GM23338 (cell line): ENCODE measurements at regions not wholly inside any gene's neighbourhood (a gene's known extent, or its start where the extent isn't known, plus 50 kb on each side); places are given as distances from the start of the nearest gene placed in this dataset.

Experiments used
- ATAC-seq: fragments of 200-7000 bp; cut with Tn5 transposase; 3 replicates; pipeline ENCODE4 v1.9.1; 2020
- DNase-seq: peaks from one replicate; pipeline ENCODE4 v3.0.0-alpha.2; 2015; ENCODE audit warnings: low spot score
- H2AFZ ChIP-seq: fragments of 200-600 bp; sonication (generic); 2 replicates; pipeline ENCODE4 v1.8.0; 2016; ENCODE audit warnings: antibody characterized with exemption, mild to moderate bottlenecking, moderate library complexity
- H3F3A ChIP-seq: fragments of 200-600 bp; sonication (generic); replicated peaks from 2 replicates; pipeline ENCODE4 v1.8.0; 2017; ENCODE audit warnings: antibody characterized with exemption, mixed run types, low read depth
- H3K27ac ChIP-seq: fragments of 200-600 bp; sonication (generic); 2 replicates; pipeline ENCODE4 v1.6.1; 2016; ENCODE audit warnings: low read depth
- H3K27me3 ChIP-seq: fragments of 200-600 bp; sonication (generic); 2 replicates; pipeline ENCODE4 v1.8.0; 2016; ENCODE audit warnings: mild to moderate bottlenecking, mixed run types, moderate library complexity; ENCODE audit not compliant: insufficient read depth
- H3K36me3 ChIP-seq: fragments of 200-600 bp; sonication (generic); 2 replicates; pipeline ENCODE4 v1.8.0; 2016; ENCODE audit warnings: mild to moderate bottlenecking; ENCODE audit not compliant: insufficient read depth
- H3K4me1 ChIP-seq: fragments of 200-600 bp; sonication (generic); 2 replicates; pipeline ENCODE4 v1.8.0; 2016; ENCODE audit warnings: mild to moderate bottlenecking, moderate library complexity; ENCODE audit not compliant: insufficient read depth
- H3K4me2 ChIP-seq: fragments of 200-600 bp; sonication (generic); 2 replicates; pipeline ENCODE4 v1.7.1; 2017; ENCODE audit warnings: mixed run types
- H3K4me3 ChIP-seq: fragments of 200-600 bp; sonication (generic); 2 replicates; pipeline ENCODE4 v1.6.1; 2016; ENCODE audit warnings: mixed run types
- H3K79me2 ChIP-seq: fragments of 200-600 bp; sonication (generic); replicated peaks from 2 replicates; pipeline ENCODE4 v1.8.0; 2017; ENCODE audit warnings: mild to moderate bottlenecking; ENCODE audit not compliant: insufficient read depth
- H3K9me2 ChIP-seq: fragments of 200-600 bp; sonication (generic); 2 replicates; pipeline ENCODE4 v1.8.0; 2017; ENCODE audit not compliant: insufficient read depth
- H4K20me1 ChIP-seq: fragments of 200-600 bp; sonication (generic); replicated peaks from 2 replicates; pipeline ENCODE4 v1.8.0; 2017; ENCODE audit warnings: mild to moderate bottlenecking; ENCODE audit not compliant: insufficient read depth
- H3K27ac Mint-ChIP-seq: 2 replicates; pipeline ENCODE4 v1.8.0; 2020; ENCODE audit warnings: inconsistent platforms, mild to moderate bottlenecking, moderate library complexity, mixed read lengths
- H3K27me3 Mint-ChIP-seq: 3 replicates; pipeline ENCODE4 v1.8.0; 2022; ENCODE audit warnings: low read depth, mild to moderate bottlenecking, moderate library complexity, mixed read lengths, inconsistent platforms; ENCODE audit not compliant: insufficient read depth, poor library complexity
- H3K36me3 Mint-ChIP-seq: 3 replicates; pipeline ENCODE4 v1.8.0; 2021; ENCODE audit warnings: low read depth, mild to moderate bottlenecking, inconsistent platforms, moderate library complexity, mixed read lengths
- H3K4me1 Mint-ChIP-seq: 3 replicates; pipeline ENCODE4 v1.8.0; 2020; ENCODE audit warnings: mild to moderate bottlenecking, inconsistent platforms, mixed read lengths
- H3K4me3 Mint-ChIP-seq: 3 replicates; pipeline ENCODE4 v1.8.0; 2021; ENCODE audit warnings: moderate library complexity, mild to moderate bottlenecking, inconsistent platforms, mixed read lengths
- H3K9me3 Mint-ChIP-seq: 3 replicates; pipeline ENCODE4 v1.8.0; 2020; ENCODE audit warnings: moderate library complexity, mild to moderate bottlenecking, inconsistent platforms, mixed read lengths
- CREB1 ChIP-seq: fragments of 250-450 bp; sonication (Bioruptor Pico); IDR thresholded peaks from 2 replicates; pipeline ENCODE4 v1.5.0; 2020; ENCODE audit warnings: low read depth, mild to moderate bottlenecking, moderate library complexity
- EZH2phosphoT487 ChIP-seq: fragments of 200-600 bp; sonication (generic); IDR thresholded peaks from one replicate; pipeline ENCODE4 v1.8.1; 2018; ENCODE audit warnings: antibody characterized with exemption; ENCODE audit not compliant: unreplicated experiment
- NANOG ChIP-seq: IDR thresholded peaks from 2 replicates; pipeline ENCODE4 v1.6.1; 2016; ENCODE audit warnings: antibody characterized with exemption, borderline replicate concordance
- POLR2AphosphoS5 ChIP-seq: IDR thresholded peaks from 2 replicates; pipeline ENCODE4 v1.6.1; 2016; ENCODE audit warnings: antibody characterized with exemption, low read depth
- TF ChIP-seq, protein P1 (sequence below): IDR thresholded peaks from 2 replicates; pipeline ENCODE4 v1.6.1; 2016; ENCODE audit warnings: antibody characterized with exemption
- TF ChIP-seq, protein P2 (sequence below): IDR thresholded peaks from one replicate; pipeline ENCODE4 v1.6.1; 2018; ENCODE audit warnings: antibody characterized with exemption; ENCODE audit not compliant: unreplicated experiment
- TF ChIP-seq, protein P3 (sequence below): fragments of 250-450 bp; sonication (Bioruptor Pico); IDR thresholded peaks from 2 replicates; pipeline ENCODE4 v1.5.0; 2020; ENCODE audit warnings: mild to moderate bottlenecking, moderate library complexity

DNA sequence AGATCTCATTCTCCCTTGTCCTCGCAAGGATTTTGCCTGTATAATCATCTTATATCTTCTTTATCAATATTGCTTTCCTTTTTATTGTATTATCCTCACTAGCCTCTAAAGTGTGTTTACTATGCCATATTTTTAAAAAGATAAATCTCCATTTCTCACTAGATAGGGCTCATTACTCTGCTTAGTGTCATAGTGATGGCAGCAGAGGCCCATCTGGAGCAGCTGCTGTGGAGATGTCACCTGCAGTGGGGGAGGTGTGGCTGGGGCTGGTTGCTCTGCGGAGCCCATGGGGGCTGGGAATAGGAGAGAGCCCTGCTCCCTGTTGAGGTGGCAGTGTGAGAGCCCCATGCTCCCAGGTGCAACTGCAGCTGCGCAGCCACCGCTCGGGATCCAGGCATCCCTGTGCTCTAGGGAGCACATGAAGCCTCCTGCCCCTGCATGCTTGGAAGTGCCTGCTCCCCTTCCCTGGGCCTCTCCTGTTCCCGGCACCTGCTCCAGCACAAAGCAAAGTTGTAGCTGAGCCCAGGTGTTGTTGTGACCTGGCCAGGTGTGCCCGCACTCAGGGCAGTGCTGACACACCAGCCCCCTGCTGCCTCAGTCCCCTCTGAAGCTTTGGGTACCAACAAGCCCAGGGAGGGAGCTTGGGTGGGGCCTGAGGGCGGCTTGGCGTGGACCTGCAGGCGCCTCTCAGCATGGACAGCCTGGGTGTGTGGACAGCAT, 144.6 kb upstream of the MRPS30 start (continued):
- TF ChIP-seq, protein P1, sequence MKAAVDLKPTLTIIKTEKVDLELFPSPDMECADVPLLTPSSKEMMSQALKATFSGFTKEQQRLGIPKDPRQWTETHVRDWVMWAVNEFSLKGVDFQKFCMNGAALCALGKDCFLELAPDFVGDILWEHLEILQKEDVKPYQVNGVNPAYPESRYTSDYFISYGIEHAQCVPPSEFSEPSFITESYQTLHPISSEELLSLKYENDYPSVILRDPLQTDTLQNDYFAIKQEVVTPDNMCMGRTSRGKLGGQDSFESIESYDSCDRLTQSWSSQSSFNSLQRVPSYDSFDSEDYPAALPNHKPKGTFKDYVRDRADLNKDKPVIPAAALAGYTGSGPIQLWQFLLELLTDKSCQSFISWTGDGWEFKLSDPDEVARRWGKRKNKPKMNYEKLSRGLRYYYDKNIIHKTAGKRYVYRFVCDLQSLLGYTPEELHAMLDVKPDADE = no peak

DNA sequence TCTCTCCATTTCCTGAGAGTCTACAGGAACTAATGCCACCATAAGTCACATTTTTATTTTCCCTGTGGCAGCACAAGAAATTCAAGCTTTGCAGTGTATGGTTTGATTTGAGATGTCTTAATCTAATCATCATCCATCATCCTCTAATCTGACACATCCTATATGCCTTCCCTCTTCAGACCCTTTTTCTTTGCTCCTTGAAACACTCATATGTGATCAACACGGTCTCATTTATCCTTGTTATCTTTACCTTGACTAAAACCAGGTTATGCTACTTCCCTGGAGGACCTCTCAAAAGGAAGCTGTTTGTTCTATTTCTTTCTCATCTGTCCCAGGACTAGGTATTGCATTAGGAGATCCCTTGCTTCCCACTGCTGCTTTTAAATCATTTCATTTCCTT, 146.9 kb upstream of the MRPS30 start:
- H3K36me3 Mint-ChIP-seq = peaks cover 9% of the 10 kb centered on the region; the same call in 2 of the 3 replicates
- Histone ChIP-seq H3K4me3 (no peak overlapping the region), H4K20me1 (no peaks in the 10 kb centered on the region), H2AFZ (no peak overlapping the region), H3K27me3 (no peaks in the 10 kb centered on the region), H3K27ac (no peak overlapping the region), H3K79me2 (no peaks in the 10 kb centered on the region), H3K36me3 (no peaks in the 10 kb centered on the region), H3K4me2 (no peak overlapping the region), H3K4me1 (no peaks in the 10 kb centered on the region), H3F3A (no peaks in the 10 kb centered on the region), H3K9me2 (no peaks in the 10 kb centered on the region)
- TF ChIP-seq, protein P2, sequence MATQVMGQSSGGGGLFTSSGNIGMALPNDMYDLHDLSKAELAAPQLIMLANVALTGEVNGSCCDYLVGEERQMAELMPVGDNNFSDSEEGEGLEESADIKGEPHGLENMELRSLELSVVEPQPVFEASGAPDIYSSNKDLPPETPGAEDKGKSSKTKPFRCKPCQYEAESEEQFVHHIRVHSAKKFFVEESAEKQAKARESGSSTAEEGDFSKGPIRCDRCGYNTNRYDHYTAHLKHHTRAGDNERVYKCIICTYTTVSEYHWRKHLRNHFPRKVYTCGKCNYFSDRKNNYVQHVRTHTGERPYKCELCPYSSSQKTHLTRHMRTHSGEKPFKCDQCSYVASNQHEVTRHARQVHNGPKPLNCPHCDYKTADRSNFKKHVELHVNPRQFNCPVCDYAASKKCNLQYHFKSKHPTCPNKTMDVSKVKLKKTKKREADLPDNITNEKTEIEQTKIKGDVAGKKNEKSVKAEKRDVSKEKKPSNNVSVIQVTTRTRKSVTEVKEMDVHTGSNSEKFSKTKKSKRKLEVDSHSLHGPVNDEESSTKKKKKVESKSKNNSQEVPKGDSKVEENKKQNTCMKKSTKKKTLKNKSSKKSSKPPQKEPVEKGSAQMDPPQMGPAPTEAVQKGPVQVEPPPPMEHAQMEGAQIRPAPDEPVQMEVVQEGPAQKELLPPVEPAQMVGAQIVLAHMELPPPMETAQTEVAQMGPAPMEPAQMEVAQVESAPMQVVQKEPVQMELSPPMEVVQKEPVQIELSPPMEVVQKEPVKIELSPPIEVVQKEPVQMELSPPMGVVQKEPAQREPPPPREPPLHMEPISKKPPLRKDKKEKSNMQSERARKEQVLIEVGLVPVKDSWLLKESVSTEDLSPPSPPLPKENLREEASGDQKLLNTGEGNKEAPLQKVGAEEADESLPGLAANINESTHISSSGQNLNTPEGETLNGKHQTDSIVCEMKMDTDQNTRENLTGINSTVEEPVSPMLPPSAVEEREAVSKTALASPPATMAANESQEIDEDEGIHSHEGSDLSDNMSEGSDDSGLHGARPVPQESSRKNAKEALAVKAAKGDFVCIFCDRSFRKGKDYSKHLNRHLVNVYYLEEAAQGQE = no peak
- TF ChIP-seq POLR2AphosphoS5 = no peak
- no peak for TF ChIP-seq EZH2phosphoT487
- TF ChIP-seq NANOG = no peak
- no peak overlapping the region for H3K4me3 Mint-ChIP-seq
- no peak overlapping the region for H3K27ac Mint-ChIP-seq
- ATAC-seq = no peak
- no peaks in the 10 kb centered on the region for H3K4me1 Mint-ChIP-seq
- peaks cover 17% of the 10 kb centered on the region for H3K9me3 Mint-ChIP-seq
- DNase-seq = no peak
- no peaks in the 10 kb centered on the region for H3K27me3 Mint-ChIP-seq

DNA sequence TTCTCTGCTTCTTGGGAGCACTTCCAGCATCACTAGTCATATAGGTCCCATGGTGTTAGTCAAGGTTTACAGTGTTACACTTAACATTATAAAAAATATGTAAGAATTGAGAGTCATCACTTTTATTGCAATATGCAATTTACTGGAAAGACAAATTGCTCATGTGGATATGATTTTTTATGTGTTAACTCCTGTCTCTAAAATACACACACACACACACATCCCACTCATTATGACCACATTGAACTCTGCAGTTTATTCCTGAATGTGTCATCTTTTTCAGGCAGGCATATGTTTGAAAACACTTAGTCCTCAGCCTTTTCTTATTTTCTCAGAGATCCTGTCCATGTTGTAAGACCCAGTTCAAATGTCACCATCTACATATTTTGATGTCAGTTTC, 148.5 kb upstream of the MRPS30 start:
- Histone ChIP-seq H3K27me3 (no peaks in the 10 kb centered on the region), H4K20me1 (no peaks in the 10 kb centered on the region), H3F3A (no peaks in the 10 kb centered on the region), H3K27ac (no peak overlapping the region), H3K4me3 (no peak overlapping the region), H3K4me2 (no peak overlapping the region), H3K4me1 (no peaks in the 10 kb centered on the region), H3K36me3 (no peaks in the 10 kb centered on the region), H3K9me2 (no peaks in the 10 kb centered on the region), H3K79me2 (no peaks in the 10 kb centered on the region), H2AFZ (no peak overlapping the region)
- DNase-seq = no peak
- Mint-ChIP-seq H3K9me3 (peaks cover 29% of the 10 kb centered on the region), H3K4me3 (no peak overlapping the region), H3K27me3 (no peaks in the 10 kb centered on the region), H3K4me1 (no peaks in the 10 kb centered on the region), H3K27ac (no peak overlapping the region), H3K36me3 (peaks cover 23% of the 10 kb centered on the region; the same call in 2 of the 3 replicates)
- ATAC-seq = no peak
- TF ChIP-seq, protein P3, sequence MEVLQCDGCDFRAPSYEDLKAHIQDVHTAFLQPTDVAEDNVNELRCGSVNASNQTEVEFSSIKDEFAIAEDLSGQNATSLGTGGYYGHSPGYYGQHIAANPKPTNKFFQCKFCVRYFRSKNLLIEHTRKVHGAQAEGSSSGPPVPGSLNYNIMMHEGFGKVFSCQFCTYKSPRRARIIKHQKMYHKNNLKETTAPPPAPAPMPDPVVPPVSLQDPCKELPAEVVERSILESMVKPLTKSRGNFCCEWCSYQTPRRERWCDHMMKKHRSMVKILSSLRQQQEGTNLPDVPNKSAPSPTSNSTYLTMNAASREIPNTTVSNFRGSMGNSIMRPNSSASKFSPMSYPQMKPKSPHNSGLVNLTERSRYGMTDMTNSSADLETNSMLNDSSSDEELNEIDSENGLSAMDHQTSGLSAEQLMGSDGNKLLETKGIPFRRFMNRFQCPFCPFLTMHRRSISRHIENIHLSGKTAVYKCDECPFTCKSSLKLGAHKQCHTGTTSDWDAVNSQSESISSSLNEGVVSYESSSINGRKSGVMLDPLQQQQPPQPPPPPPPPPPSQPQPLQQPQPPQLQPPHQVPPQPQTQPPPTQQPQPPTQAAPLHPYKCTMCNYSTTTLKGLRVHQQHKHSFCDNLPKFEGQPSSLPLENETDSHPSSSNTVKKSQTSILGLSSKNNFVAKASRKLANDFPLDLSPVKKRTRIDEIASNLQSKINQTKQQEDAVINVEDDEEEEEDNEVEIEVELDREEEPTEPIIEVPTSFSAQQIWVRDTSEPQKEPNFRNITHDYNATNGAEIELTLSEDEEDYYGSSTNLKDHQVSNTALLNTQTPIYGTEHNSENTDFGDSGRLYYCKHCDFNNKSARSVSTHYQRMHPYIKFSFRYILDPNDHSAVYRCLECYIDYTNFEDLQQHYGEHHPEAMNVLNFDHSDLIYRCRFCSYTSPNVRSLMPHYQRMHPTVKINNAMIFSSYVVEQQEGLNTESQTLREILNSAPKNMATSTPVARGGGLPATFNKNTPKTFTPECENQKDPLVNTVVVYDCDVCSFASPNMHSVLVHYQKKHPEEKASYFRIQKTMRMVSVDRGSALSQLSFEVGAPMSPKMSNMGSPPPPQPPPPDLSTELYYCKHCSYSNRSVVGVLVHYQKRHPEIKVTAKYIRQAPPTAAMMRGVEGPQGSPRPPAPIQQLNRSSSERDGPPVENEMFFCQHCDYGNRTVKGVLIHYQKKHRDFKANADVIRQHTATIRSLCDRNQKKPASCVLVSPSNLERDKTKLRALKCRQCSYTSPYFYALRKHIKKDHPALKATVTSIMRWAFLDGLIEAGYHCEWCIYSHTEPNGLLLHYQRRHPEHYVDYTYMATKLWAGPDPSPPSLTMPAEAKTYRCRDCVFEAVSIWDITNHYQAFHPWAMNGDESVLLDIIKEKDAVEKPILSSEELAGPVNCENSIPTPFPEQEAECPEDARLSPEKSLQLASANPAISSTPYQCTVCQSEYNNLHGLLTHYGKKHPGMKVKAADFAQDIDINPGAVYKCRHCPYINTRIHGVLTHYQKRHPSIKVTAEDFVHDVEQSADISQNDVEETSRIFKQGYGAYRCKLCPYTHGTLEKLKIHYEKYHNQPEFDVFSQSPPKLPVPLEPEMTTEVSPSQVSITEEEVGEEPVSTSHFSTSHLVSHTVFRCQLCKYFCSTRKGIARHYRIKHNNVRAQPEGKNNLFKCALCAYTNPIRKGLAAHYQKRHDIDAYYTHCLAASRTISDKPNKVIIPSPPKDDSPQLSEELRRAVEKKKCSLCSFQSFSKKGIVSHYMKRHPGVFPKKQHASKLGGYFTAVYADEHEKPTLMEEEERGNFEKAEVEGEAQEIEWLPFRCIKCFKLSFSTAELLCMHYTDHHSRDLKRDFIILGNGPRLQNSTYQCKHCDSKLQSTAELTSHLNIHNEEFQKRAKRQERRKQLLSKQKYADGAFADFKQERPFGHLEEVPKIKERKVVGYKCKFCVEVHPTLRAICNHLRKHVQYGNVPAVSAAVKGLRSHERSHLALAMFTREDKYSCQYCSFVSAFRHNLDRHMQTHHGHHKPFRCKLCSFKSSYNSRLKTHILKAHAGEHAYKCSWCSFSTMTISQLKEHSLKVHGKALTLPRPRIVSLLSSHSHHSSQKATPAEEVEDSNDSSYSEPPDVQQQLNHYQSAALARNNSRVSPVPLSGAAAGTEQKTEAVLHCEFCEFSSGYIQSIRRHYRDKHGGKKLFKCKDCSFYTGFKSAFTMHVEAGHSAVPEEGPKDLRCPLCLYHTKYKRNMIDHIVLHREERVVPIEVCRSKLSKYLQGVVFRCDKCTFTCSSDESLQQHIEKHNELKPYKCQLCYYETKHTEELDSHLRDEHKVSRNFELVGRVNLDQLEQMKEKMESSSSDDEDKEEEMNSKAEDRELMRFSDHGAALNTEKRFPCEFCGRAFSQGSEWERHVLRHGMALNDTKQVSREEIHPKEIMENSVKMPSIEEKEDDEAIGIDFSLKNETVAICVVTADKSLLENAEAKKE (CRISPR knock-in tag) = no peak
- TF ChIP-seq CREB1 (CRISPR knock-in tag) = no peak
- no peak for TF ChIP-seq POLR2AphosphoS5
- TF ChIP-seq, protein P1 = no peak
